T-helper 17 cell (primary cell): ENCODE measurements at regions not wholly inside any gene's neighbourhood (a gene's known extent, or its start where the extent isn't known, plus 50 kb on each side); places are given as distances from the start of the nearest gene placed in this dataset.
A peak's percentile ranks its signal among the peaks of the same experiment; 100 is the strongest.

Experiments used
- ATAC-seq: fragments of 150-1000 bp; cut with Tn5 transposase; 2 replicates; pipeline ENCODE4 v1.10.0; 2021; ENCODE audit warnings: mild to moderate bottlenecking, moderate library complexity
- DNase-seq, 3 donors: peaks; one replicate each; pipeline versions ENCODE4 v3.0.0 to v3.0.0-alpha.2; 2020 to 2021
- H3K9me3 ChIP-seq: one replicate; pipeline ENCODE4 v1.7.0; 2013; ENCODE audit warnings: low read length, mild to moderate bottlenecking; ENCODE audit not compliant: control insufficient read depth, poor library complexity, severe bottlenecking
- H3K27ac Mint-ChIP-seq: one replicate; pipeline ENCODE4 v1.8.0; 2022; ENCODE audit warnings: mild to moderate bottlenecking, moderate library complexity, mixed read lengths
- H3K27me3 Mint-ChIP-seq: one replicate; pipeline ENCODE4 v1.8.0; 2022; ENCODE audit warnings: mixed read lengths
- H3K36me3 Mint-ChIP-seq: one replicate; pipeline ENCODE4 v1.8.0; 2022; ENCODE audit warnings: low read depth, mixed read lengths
- H3K4me1 Mint-ChIP-seq: one replicate; pipeline ENCODE4 v1.8.0; 2022; ENCODE audit warnings: mild to moderate bottlenecking, mixed read lengths
- H3K4me3 Mint-ChIP-seq: one replicate; pipeline ENCODE4 v1.8.0; 2022; ENCODE audit warnings: mild to moderate bottlenecking, moderate library complexity, mixed read lengths

DNA sequence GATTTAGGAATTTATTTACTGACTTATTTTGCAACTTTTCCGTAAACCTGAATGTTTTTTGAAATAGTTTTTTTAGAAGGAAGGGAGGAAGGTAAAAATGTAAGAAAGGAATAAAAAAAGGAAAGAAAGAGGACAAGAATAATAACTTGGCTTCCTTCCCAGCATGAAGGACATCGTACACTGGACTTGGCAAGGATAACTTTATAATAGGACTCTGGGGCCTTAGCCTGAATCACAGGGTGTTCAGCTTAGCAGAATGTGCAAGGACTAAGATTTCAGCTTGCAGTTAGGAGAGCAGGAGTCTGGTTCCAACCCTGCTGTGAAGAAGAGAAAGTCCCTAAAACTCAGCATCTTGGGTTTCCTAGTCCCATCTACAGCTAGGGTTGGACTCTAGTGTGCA is 1053.3 kb downstream of the VRK1 start:
- no peak overlapping the region for H3K4me3 Mint-ChIP-seq
- H3K27ac Mint-ChIP-seq: no peak overlapping the region
- DNase-seq: no peak
- H3K9me3 ChIP-seq: no peaks in the 10 kb centered on the region
- H3K27me3 Mint-ChIP-seq: peaks cover 6% of the 10 kb centered on the region
- no peak for ATAC-seq
- H3K4me1 Mint-ChIP-seq: peaks cover 12% of the 10 kb centered on the region
- H3K36me3 Mint-ChIP-seq: peaks cover 2% of the 10 kb centered on the region

DNA sequence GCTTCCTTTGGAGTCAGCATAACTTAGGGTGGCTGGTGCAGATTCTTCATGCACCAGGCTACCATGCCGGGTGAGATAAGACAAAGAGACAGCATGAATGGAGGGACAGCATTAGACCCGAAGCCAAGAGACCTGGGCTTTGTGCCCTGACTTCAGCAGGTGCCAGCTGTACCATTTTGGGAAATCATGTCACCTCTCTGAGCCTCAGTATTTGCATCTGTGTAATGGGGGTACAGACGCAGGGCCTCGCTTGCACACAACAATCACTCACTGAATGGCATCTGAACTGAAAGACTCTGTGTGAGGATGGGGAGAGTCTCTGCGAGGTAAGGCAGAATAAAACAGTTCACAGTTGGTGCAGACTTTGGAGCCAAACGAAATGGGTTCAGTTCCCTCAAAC is 1053.7 kb downstream of the VRK1 start:
- ATAC-seq: no peak
- DNase-seq: no peak
- peaks cover 2% of the 10 kb centered on the region for H3K36me3 Mint-ChIP-seq
- no peaks in the 10 kb centered on the region for H3K9me3 ChIP-seq
- H3K4me3 Mint-ChIP-seq: no peak overlapping the region
- peaks cover 6% of the 10 kb centered on the region for H3K27me3 Mint-ChIP-seq
- peaks cover 12% of the 10 kb centered on the region for H3K4me1 Mint-ChIP-seq
- no peak overlapping the region for H3K27ac Mint-ChIP-seq

DNA sequence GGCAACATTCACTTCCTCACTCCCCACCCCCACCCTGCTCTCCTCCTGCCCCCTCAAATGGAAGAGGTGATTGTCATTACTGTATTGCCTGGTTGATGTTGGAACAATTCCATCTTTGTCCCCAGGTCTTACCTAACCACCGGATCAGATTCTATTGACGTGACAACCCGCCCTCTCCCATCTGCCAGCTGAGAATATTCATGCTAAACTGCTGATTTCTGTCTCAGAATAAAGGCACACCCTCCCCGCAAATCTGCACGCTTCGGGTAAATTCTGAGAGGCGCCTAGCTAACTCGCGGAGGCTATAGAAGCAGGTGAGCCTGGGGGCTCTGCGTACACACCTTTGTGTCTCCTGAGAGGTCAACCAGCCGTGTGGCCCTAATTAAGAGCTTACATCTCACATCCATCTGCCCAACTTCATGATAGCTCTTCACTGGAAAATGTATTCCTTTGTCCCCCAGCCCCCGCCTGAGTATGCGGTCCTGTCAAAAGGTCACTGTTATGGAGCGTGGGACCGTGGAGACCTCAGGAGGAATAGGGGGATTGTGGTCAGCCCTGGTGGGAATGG is 1054.3 kb downstream of the VRK1 start:
- peaks cover 2% of the 10 kb centered on the region for H3K36me3 Mint-ChIP-seq
- H3K9me3 ChIP-seq: no peaks in the 10 kb centered on the region
- peak overlapping the region; percentile 11 for H3K27ac Mint-ChIP-seq
- H3K4me1 Mint-ChIP-seq: peaks cover 12% of the 10 kb centered on the region
- peaks cover 6% of the 10 kb centered on the region for H3K27me3 Mint-ChIP-seq
- ATAC-seq: no peak
- no peak overlapping the region for H3K4me3 Mint-ChIP-seq
- DNase-seq: no peak

DNA sequence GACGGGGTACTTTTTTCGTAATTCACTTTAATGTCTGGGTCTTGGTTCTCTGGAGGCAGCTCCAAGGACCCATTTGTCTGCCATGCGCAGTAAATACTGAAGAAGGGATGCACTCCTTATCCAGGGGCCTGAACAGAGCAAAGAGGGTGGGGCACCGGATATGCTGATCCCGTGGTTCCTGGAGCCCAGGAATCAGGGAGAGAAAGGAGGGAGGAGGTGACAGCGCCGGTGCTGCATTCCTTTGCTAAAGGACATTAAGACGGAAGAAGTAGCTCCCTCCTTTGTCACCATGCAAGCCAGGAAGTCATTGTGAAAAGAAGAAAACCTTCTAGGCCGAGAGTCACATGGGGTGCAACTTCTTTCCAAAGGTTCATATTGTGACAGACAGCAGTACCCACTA is 1057.7 kb downstream of the VRK1 start:
- no peak overlapping the region for H3K4me3 Mint-ChIP-seq
- no peaks in the 10 kb centered on the region for H3K9me3 ChIP-seq
- H3K27ac Mint-ChIP-seq: no peak overlapping the region
- H3K4me1 Mint-ChIP-seq: peaks cover 12% of the 10 kb centered on the region
- peaks cover 12% of the 10 kb centered on the region for H3K27me3 Mint-ChIP-seq
- DNase-seq (no peak), ATAC-seq (no peak)
- H3K36me3 Mint-ChIP-seq: peaks cover 2% of the 10 kb centered on the region

DNA sequence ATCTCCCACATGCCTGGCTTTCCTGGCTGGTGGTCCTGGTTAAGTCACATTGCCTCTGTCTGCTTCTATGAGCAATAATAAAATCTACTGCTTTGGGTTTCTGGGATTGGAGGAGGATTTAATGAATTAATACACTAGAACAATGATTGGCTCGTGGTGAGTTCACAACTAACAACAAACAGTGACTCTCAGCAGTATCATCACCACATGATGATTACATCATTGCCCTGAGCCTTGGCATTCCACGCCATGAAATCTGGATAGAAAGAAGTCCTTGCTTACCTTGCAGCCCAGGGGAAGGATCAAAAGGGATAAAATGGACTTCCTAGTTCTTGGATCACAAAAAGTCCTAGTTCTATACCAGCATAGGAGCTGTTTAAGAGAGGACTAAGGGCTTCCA is 1069.0 kb downstream of the VRK1 start:
- DNase-seq (no peak), ATAC-seq (no peak)
- Mint-ChIP-seq H3K36me3 (no peaks in the 10 kb centered on the region), H3K4me1 (no peaks in the 10 kb centered on the region), H3K27ac (no peak overlapping the region), H3K4me3 (no peak overlapping the region), H3K27me3 (no peaks in the 10 kb centered on the region)
- H3K9me3 ChIP-seq: no peaks in the 10 kb centered on the region

DNA sequence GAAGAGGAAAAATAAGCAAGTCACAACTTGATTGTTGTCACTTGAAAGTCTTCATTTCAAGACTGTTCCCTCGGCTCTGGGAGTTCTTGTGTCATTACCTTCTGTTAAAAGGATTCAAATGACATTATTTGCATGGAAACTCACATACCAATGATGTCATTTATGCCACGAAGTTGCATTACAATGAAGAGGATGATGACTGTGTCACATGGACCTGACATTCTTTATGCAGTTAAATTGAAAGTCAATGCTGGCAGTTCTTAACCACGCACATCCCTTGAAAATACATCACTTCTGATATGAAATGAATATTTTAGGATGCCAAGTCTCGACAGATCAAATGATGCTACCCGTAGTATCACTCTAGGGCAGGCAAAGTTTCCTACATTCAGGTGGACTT is 1069.5 kb downstream of the VRK1 start:
- Mint-ChIP-seq H3K4me3 (no peak overlapping the region), H3K27ac (no peak overlapping the region), H3K27me3 (peaks cover 4% of the 10 kb centered on the region), H3K4me1 (no peaks in the 10 kb centered on the region), H3K36me3 (no peaks in the 10 kb centered on the region)
- DNase-seq: no peak
- no peak for ATAC-seq
- no peaks in the 10 kb centered on the region for H3K9me3 ChIP-seq

DNA sequence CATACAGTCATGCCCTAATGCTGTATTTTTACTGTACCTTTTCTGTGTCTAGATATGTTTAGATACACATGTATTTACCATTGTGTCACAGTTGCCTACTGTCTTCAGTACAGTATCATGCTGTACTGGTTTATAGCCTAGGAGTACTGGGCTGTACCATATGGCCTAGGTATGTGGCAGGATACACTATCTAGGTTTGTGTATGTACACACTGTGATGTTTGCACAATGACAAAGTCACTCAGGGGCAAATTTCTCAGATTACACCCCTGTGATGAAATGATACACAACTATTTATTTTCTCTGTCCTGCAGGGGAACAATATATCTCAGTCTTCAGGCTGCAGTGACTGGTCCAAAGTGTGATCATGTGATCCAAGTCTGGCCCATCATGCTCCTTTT is 1076.1 kb downstream of the VRK1 start:
- peaks cover 4% of the 10 kb centered on the region for H3K4me1 Mint-ChIP-seq
- H3K36me3 Mint-ChIP-seq: no peaks in the 10 kb centered on the region

DNA sequence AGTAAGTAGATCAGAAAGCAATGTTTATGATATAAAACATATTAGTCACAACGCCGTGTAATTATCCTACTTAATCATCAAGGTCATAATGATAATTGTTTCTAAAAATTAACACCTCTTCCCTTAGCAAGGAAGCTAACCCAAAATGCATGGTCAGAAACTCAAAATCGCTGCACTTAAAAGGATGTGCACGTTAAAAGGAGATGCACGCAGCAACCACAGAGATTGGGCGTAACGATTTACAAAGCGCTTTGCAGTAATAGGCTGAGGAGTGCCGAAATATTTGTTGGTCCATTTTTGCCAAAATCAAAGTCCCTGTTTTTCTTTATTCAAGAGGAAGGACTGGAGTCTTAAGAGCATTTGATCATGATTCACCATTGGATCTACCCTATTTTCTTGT is 1077.2 kb downstream of the VRK1 start:
- H3K9me3 ChIP-seq: no peaks in the 10 kb centered on the region
- H3K4me3 Mint-ChIP-seq: no peak overlapping the region
- peak overlapping the region; percentile 2 for H3K27ac Mint-ChIP-seq
- DNase-seq (no peak), ATAC-seq (no peak)
- H3K4me1 Mint-ChIP-seq: peaks cover 8% of the 10 kb centered on the region
- H3K36me3 Mint-ChIP-seq: no peaks in the 10 kb centered on the region
- peaks cover 4% of the 10 kb centered on the region for H3K27me3 Mint-ChIP-seq

More for the DNA sequence above, 1076.1 kb downstream of the VRK1 start:
- H3K27me3 Mint-ChIP-seq: peaks cover 4% of the 10 kb centered on the region
- no peak overlapping the region for H3K27ac Mint-ChIP-seq
- no peaks in the 10 kb centered on the region for H3K9me3 ChIP-seq
- DNase-seq (no peak), ATAC-seq (no peak)
- no peak overlapping the region for H3K4me3 Mint-ChIP-seq

DNA sequence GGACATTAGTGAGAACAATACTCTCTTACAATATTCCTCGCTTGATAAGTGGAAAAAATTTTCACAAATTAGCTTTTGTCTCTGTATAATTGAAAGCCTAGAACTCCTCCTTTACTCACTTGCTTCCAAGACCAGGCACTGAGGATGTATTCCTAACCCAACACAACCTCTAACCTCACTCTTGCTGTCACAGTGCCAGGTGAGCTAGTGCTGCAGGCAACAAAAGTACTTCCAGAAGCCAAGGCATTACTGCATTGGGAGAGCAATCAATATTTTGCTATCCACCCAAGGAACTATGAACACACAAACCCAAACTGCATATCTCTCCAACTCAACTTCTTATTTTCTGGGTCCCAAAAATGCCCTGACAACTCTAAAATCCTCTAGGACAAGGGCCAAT is 1081.0 kb downstream of the VRK1 start:
- no peaks in the 10 kb centered on the region for H3K9me3 ChIP-seq
- Mint-ChIP-seq H3K4me3 (no peak overlapping the region), H3K36me3 (no peaks in the 10 kb centered on the region), H3K27ac (no peak overlapping the region), H3K4me1 (peaks cover 8% of the 10 kb centered on the region), H3K27me3 (no peaks in the 10 kb centered on the region)
- DNase-seq (no peak), ATAC-seq (no peak)

DNA sequence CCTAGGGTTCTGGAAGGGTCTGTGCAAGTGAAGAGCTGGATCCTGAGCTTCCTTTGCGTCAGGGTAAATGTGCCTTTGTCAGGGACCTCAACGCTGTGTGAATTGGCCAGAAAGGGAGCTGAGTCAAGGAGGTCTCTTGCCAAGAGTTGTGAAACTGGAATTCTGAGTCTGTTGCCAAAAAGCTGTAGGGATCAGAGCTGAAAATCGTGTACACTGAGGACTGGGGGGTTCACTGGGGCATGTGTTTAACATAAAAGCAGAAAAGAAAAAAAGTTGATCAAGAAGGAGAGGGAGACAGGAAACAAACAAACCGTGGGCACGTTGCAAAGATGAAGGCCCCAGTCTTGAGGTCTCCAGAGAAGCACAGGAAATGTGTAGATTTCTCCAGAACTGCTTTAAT is 1081.5 kb downstream of the VRK1 start:
- no peaks in the 10 kb centered on the region for H3K27me3 Mint-ChIP-seq
- no peak overlapping the region for H3K4me3 Mint-ChIP-seq
- H3K27ac Mint-ChIP-seq: no peak overlapping the region
- peaks cover 8% of the 10 kb centered on the region for H3K4me1 Mint-ChIP-seq
- H3K9me3 ChIP-seq: no peaks in the 10 kb centered on the region
- DNase-seq (no peak), ATAC-seq (no peak)
- no peaks in the 10 kb centered on the region for H3K36me3 Mint-ChIP-seq

DNA sequence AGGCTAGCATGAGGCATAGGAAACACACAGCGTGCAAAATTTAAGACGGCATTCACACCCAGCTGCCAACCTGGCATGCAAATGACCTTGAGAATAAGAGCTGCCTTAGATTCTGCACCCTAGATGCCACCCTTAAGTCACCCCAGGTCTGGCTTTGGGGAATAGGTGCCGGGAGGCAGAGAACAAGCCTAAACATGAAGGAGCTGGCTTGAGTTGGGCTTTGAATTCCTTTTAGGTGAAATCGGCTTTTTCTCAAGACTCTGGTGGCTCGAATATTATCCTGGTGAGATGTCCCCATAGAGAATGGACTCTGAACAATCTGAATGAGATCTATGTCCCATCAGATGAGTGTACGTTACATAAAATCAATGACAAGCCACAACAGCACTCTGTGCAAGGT is 1090.5 kb downstream of the VRK1 start:
- DNase-seq (no peak), ATAC-seq (no peak)
- Mint-ChIP-seq H3K4me1 (no peaks in the 10 kb centered on the region), H3K4me3 (no peak overlapping the region), H3K27me3 (no peaks in the 10 kb centered on the region), H3K36me3 (peaks cover 2% of the 10 kb centered on the region), H3K27ac (no peak overlapping the region)
- H3K9me3 ChIP-seq: no peaks in the 10 kb centered on the region

DNA sequence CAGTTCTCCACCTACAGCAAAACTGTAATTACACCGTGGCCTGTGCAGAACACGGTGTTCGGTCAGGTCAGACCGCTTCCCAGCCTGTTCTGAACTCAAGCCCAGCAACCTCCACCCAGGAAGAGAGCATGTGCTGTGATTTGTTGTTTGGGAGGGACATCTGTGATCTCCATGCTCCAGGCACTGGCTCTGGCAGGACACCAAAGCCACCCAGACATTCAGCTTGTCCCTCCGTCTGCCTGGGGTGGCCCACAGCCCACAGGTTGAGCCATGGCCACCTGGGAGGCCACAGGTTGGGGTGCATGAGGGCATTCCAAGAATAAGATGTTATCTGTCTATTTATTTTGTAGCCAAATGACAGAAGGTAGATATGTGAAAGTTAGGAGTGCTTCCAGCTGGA is 1091.1 kb downstream of the VRK1 start:
- Mint-ChIP-seq H3K36me3 (peaks cover 2% of the 10 kb centered on the region), H3K27ac (no peak overlapping the region), H3K4me1 (no peaks in the 10 kb centered on the region), H3K4me3 (no peak overlapping the region), H3K27me3 (no peaks in the 10 kb centered on the region)
- no peaks in the 10 kb centered on the region for H3K9me3 ChIP-seq
- DNase-seq: no peak
- no peak for ATAC-seq

DNA sequence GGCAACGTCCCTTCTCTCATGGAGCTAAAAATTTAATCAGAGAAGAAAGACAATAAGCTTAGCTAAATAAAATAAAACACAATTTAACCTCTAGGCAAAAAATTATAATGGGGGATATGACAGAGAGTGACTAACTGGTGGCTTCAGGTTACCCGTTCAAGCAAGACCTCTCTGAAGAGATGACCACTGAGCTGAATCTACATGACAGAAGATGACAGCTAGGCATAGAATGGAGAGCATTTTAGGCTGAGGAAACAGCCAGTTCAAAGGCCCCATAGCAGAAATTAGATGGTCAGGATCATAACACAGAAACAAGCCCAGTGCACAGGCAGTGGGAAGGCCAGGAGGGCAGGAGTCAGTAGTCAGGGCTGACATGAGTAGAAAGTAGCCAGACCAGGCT is 1094.3 kb downstream of the VRK1 start:
- Mint-ChIP-seq H3K4me1 (no peaks in the 10 kb centered on the region), H3K27ac (no peak overlapping the region), H3K36me3 (no peaks in the 10 kb centered on the region), H3K4me3 (no peak overlapping the region), H3K27me3 (no peaks in the 10 kb centered on the region)
- no peak for ATAC-seq
- no peaks in the 10 kb centered on the region for H3K9me3 ChIP-seq
- no peak for DNase-seq

DNA sequence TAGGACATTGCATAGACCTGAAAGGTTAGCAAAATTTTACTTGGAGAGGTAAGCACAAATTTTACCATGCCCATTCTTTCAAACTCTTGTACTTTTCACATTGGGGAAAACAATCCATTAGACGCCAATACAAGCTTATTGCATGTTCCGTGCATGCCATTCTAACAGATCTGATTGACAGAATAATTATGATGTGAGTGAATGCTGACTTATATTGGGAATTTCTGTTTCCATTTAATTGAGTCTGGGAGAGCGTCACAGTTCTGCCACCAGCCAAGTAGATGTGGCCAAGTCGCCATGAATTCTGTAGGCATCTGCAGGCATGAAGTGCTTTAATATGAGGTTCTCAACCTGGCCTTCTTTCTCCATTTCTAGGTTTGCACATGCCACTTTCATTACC is 1097.4 kb downstream of the VRK1 start:
- Mint-ChIP-seq H3K27ac (no peak overlapping the region), H3K4me1 (no peaks in the 10 kb centered on the region), H3K27me3 (no peaks in the 10 kb centered on the region), H3K4me3 (no peak overlapping the region), H3K36me3 (no peaks in the 10 kb centered on the region)
- DNase-seq: no peak
- no peak for ATAC-seq
- H3K9me3 ChIP-seq: no peaks in the 10 kb centered on the region
